Fibroblast of lung (primary cell): ENCODE measurements at regions not wholly inside any gene's neighbourhood (a gene's known extent, or its start where the extent isn't known, plus 50 kb on each side); places are given as distances from the start of the nearest gene placed in this dataset.

ENCODE experiments used
- DNase-seq, 2 donors: peaks; one replicate each; pipeline versions ENCODE4 v3.0.0 to v3.0.0-alpha.2; 2010; ENCODE audit warnings: low read depth in 2 of 2
- H2AFZ ChIP-seq: 2 replicates; pipeline ENCODE4 v1.5.1; 2012; ENCODE audit warnings: low read length, control low read depth, inconsistent platforms
- H3K27ac ChIP-seq: 2 replicates; pipeline ENCODE4 v1.5.1; 2011; ENCODE audit warnings: low read length, control low read depth; ENCODE audit not compliant: insufficient read depth
- H3K27me3 ChIP-seq: 2 replicates; pipeline ENCODE4 v1.5.1; 2011; ENCODE audit warnings: mild to moderate bottlenecking, low read length; ENCODE audit not compliant: control insufficient read depth, insufficient read depth
- H3K36me3 ChIP-seq: 2 replicates; pipeline ENCODE4 v1.5.1; 2011; ENCODE audit warnings: low read length; ENCODE audit not compliant: control insufficient read depth, insufficient read depth
- H3K4me1 ChIP-seq: 2 replicates; pipeline ENCODE4 v1.5.1; 2011; ENCODE audit warnings: low read length; ENCODE audit not compliant: control insufficient read depth, insufficient read depth; ENCODE audit errors: extremely low read depth
- H3K4me2 ChIP-seq: 2 replicates; pipeline ENCODE4 v1.5.1; 2011; ENCODE audit warnings: low read length, control low read depth; ENCODE audit not compliant: insufficient read depth; ENCODE audit errors: extremely low read depth
- H3K4me3 ChIP-seq, 4 experiments: fragments of 200-600 bp in 1 of 4; sonication (generic) in 1 of 4; replicated peaks in 1 of 4; 2 replicates each; pipeline ENCODE4 v1.5.1; 2011 to 2016; ENCODE audit warnings: low read length in 4 of 4, low read depth in 3 of 4, mild to moderate bottlenecking in 3 of 4, control low read depth in 2 of 4, inconsistent platforms in 1 of 4, mixed read lengths in 1 of 4; ENCODE audit not compliant: insufficient read depth in 1 of 4; ENCODE audit errors: control extremely low read depth in 1 of 4
- H3K79me2 ChIP-seq: 2 replicates; pipeline ENCODE4 v1.5.1; 2012; ENCODE audit warnings: mild to moderate bottlenecking, low read length, inconsistent platforms; ENCODE audit not compliant: control insufficient read depth, insufficient read depth
- H3K9ac ChIP-seq: 2 replicates; pipeline ENCODE4 v1.5.1; 2011; ENCODE audit warnings: mild to moderate bottlenecking, low read length, control low read depth; ENCODE audit not compliant: insufficient read depth
- H3K9me3 ChIP-seq: 2 replicates; pipeline ENCODE4 v1.5.1; 2012; ENCODE audit warnings: low read depth, low read length; ENCODE audit not compliant: control insufficient read depth, insufficient read depth
- H4K20me1 ChIP-seq: 2 replicates; pipeline ENCODE4 v1.5.1; 2011; ENCODE audit warnings: low read length; ENCODE audit not compliant: control insufficient read depth, insufficient read depth; ENCODE audit errors: extremely low read depth
- EZH2 ChIP-seq: IDR thresholded peaks from 2 replicates; pipeline ENCODE4 v1.5.1; 2012; ENCODE audit warnings: low read length, control low read depth, mild to moderate bottlenecking; ENCODE audit errors: missing control alignments
- TF ChIP-seq, protein P1 (sequence below), 2 donors: IDR thresholded peaks in 1 of 2; conservative IDR thresholded peaks in 1 of 2; 1 replicate in 1 of 2; 2 replicates in 1 of 2; pipeline ENCODE4 v1.5.1; 2011 to 2012; ENCODE audit warnings: low read length in 2 of 2, control low read depth in 1 of 2, inconsistent platforms in 1 of 2, low read depth in 1 of 2, mild to moderate bottlenecking in 1 of 2

DNA sequence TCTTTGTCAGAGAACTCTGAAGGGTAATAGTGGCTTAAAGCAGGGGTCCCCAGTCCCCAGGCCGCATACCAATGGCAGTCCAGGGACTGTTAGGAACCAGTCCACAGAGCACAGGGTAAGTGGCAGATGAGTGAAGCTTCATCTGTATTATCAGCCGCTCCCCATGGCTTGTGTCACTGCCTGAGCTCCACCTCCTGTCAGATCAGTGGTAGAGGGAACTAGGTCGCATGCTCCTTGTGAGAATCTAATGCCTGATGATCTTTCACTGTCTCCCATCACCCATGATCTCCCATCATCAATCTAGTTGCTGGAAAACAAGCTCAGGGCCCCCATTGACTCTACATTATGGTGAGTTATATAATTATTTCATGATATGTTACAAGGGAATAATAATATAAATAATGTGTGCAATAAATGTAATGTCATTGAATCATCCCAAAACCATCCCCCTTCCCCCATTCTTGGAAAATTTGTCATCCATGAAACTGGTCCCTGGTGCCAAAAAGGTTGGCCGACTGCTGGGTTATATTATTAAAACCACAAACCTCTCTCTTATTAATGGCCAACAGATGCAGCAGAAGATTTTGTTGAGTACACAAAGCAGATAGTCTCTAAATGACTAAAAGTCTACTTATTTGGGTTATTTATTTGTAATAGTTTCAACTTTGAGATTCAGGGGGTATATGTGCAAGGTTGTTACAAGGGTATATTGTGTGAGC, 782.7 kb downstream of the CDH11 start:
- no peaks in the 10 kb centered on the region for H3K9me3 ChIP-seq
- H2AFZ ChIP-seq = no peak overlapping the region
- H3K79me2 ChIP-seq = no peaks in the 10 kb centered on the region
- no peak overlapping the region for H3K27ac ChIP-seq
- no peaks in the 10 kb centered on the region for H4K20me1 ChIP-seq
- no peaks in the 10 kb centered on the region for H3K4me1 ChIP-seq
- no peak overlapping the region for H3K4me3 ChIP-seq
- no peaks in the 10 kb centered on the region for H3K36me3 ChIP-seq
- no peak for TF ChIP-seq EZH2
- TF ChIP-seq, protein P1, sequence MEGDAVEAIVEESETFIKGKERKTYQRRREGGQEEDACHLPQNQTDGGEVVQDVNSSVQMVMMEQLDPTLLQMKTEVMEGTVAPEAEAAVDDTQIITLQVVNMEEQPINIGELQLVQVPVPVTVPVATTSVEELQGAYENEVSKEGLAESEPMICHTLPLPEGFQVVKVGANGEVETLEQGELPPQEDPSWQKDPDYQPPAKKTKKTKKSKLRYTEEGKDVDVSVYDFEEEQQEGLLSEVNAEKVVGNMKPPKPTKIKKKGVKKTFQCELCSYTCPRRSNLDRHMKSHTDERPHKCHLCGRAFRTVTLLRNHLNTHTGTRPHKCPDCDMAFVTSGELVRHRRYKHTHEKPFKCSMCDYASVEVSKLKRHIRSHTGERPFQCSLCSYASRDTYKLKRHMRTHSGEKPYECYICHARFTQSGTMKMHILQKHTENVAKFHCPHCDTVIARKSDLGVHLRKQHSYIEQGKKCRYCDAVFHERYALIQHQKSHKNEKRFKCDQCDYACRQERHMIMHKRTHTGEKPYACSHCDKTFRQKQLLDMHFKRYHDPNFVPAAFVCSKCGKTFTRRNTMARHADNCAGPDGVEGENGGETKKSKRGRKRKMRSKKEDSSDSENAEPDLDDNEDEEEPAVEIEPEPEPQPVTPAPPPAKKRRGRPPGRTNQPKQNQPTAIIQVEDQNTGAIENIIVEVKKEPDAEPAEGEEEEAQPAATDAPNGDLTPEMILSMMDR (conservative IDR thresholded peaks at IDR 0.05 in 1 of 2, IDR thresholded peaks at IDR 0.05 in 1 of 2; ENCODE audit: low read depth in 1 of 2, low read length in 2 of 2) = no peak
- DNase-seq = peak; percentile 63 to 84
- no peaks in the 10 kb centered on the region for H3K27me3 ChIP-seq
- no peak overlapping the region for H3K9ac ChIP-seq
- no peak overlapping the region for H3K4me2 ChIP-seq

DNA sequence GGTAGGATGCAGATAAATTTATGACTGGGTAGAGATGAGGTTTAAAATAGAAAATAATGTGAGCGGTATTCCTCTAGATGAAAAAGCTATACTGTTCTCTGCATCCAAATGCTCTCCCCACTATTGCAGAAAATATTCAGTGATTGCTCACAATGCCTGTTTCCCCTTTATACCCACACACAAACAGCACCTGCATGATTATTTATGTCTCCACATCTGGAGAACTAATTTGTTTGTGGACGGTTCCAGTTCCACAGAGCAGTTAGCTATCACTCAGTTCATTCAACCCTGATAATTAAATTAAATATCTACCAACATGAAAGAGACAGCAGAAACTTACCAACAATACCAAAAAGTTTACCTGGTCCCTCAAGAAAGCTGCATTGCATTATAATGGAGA, 800.0 kb downstream of the CDH11 start:
- Histone ChIP-seq H3K27me3 (no peaks in the 10 kb centered on the region), H2AFZ (no peak overlapping the region), H3K4me3 (no peak overlapping the region), H3K36me3 (no peaks in the 10 kb centered on the region), H3K79me2 (no peaks in the 10 kb centered on the region), H3K27ac (no peak overlapping the region), H3K4me2 (no peak overlapping the region), H3K9me3 (no peaks in the 10 kb centered on the region), H4K20me1 (no peaks in the 10 kb centered on the region), H3K4me1 (no peaks in the 10 kb centered on the region), H3K9ac (no peak overlapping the region)
- DNase-seq = no peak
- no peak for TF ChIP-seq EZH2
- TF ChIP-seq, protein P1 (conservative IDR thresholded peaks at IDR 0.05 in 1 of 2, IDR thresholded peaks at IDR 0.05 in 1 of 2; ENCODE audit: low read depth in 1 of 2, low read length in 2 of 2) = no peak

DNA sequence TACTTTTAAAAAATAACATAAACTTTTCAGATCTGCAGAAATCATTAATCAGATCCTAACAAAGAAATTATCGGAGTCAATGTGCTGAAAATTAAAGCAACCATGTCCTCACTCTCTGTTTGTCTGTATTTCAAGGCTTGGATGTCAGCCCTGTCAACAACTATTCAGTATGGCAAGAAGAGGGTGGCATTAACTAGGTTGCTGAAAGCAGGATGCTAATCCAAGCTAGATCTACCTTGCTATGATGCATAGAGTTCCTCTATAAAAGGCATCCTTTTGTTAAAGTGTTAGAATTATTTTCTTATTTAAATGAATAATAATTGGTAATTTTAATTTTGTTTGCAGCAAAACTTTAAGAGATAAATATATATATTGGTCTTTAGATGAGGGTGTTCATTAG, 800.8 kb downstream of the CDH11 start:
- no peak overlapping the region for H3K4me3 ChIP-seq
- H3K36me3 ChIP-seq = no peaks in the 10 kb centered on the region
- H3K9ac ChIP-seq = no peak overlapping the region
- no peaks in the 10 kb centered on the region for H4K20me1 ChIP-seq
- H3K4me2 ChIP-seq = no peak overlapping the region
- H3K9me3 ChIP-seq = no peaks in the 10 kb centered on the region
- DNase-seq = no peak
- H3K27ac ChIP-seq = no peak overlapping the region
- no peaks in the 10 kb centered on the region for H3K79me2 ChIP-seq
- no peak overlapping the region for H2AFZ ChIP-seq
- TF ChIP-seq, protein P1 (conservative IDR thresholded peaks at IDR 0.05 in 1 of 2, IDR thresholded peaks at IDR 0.05 in 1 of 2; ENCODE audit: low read depth in 1 of 2, low read length in 2 of 2) = no peak
- TF ChIP-seq EZH2 = no peak
- no peaks in the 10 kb centered on the region for H3K4me1 ChIP-seq
- no peaks in the 10 kb centered on the region for H3K27me3 ChIP-seq
